SU-DHL-6 (cell line): ENCODE measurements at regions not wholly inside any gene's neighbourhood (a gene's known extent, or its start where the extent isn't known, plus 50 kb on each side); places are given as distances from the start of the nearest gene placed in this dataset.

Source experiments
- H2AFZ ChIP-seq: fragments of 200-600 bp; sonication (generic); 2 replicates; pipeline ENCODE4 v1.6.1; 2014; ENCODE audit warnings: low read depth, mild to moderate bottlenecking, moderate library complexity, mixed read lengths, antibody characterized with exemption, low read length; ENCODE audit not compliant: severe bottlenecking
- H3F3A ChIP-seq: fragments of 200-600 bp; shearing (Covaris generic); 2 replicates; pipeline ENCODE4 v1.6.0; 2016; ENCODE audit warnings: antibody characterized with exemption, mild to moderate bottlenecking; ENCODE audit not compliant: insufficient read depth
- H3K27ac ChIP-seq: fragments of 200-600 bp; sonication (generic); 2 replicates; pipeline ENCODE4 v1.5.1; 2016; ENCODE audit warnings: low read depth, mild to moderate bottlenecking, low read length, moderate library complexity, mixed read lengths
- H3K27me3 ChIP-seq: fragments of 200-600 bp; sonication (generic), shearing (Covaris generic); 2 replicates; pipeline ENCODE4 v1.6.0; 2014; ENCODE audit warnings: mild to moderate bottlenecking, low read length
- H3K36me3 ChIP-seq: fragments of 200-600 bp; sonication (generic); 2 replicates; pipeline ENCODE4 v1.6.1; 2014; ENCODE audit warnings: mild to moderate bottlenecking, low read length, mixed read lengths
- H3K4me2 ChIP-seq: fragments of 300-600, 200-600 bp; shearing (Covaris generic), sonication (generic); 2 replicates; pipeline ENCODE4 v1.6.0; 2014; ENCODE audit warnings: low read length, low read depth, mild to moderate bottlenecking; ENCODE audit not compliant: poor library complexity, severe bottlenecking
- H3K4me3 ChIP-seq: fragments of 200-600 bp; sonication (generic); 2 replicates; pipeline ENCODE4 v1.5.1; 2014; ENCODE audit warnings: antibody characterized with exemption, low read length, mild to moderate bottlenecking, mixed read lengths; ENCODE audit not compliant: insufficient read depth, poor library complexity, severe bottlenecking
- H3K79me2 ChIP-seq: fragments of 200-600 bp; sonication (generic); 2 replicates; pipeline ENCODE4 v1.6.1; 2014; ENCODE audit warnings: mild to moderate bottlenecking, low read length, moderate library complexity; ENCODE audit not compliant: insufficient read depth
- H3K9ac ChIP-seq: fragments of 200-600 bp; sonication (generic); 2 replicates; pipeline ENCODE4 v1.7.0; 2014; ENCODE audit warnings: mild to moderate bottlenecking, low read length
- H3K9me2 ChIP-seq: fragments of 200-600 bp; sonication (generic); replicated peaks from 2 replicates; pipeline ENCODE4 v1.6.1; 2014; ENCODE audit warnings: low read length; ENCODE audit not compliant: insufficient read depth
- H3K9me3 ChIP-seq: fragments of 200-600 bp; sonication (generic); 2 replicates; pipeline ENCODE4 v1.6.1; 2014; ENCODE audit warnings: low read length, mixed read lengths; ENCODE audit not compliant: insufficient read depth
- H4K20me1 ChIP-seq: fragments of 200-600 bp; sonication (generic); 2 replicates; pipeline ENCODE4 v1.6.1; 2014; ENCODE audit warnings: low read depth, mild to moderate bottlenecking, antibody characterized with exemption, low read length, moderate library complexity, mixed read lengths
- EZH2phosphoT487 ChIP-seq: fragments of 200-600 bp; sonication (generic), shearing (Covaris generic); conservative IDR thresholded peaks from 2 replicates; pipeline ENCODE4 v1.6.1; 2018; ENCODE audit warnings: mild to moderate bottlenecking, antibody characterized with exemption, low read length, moderate library complexity, mixed read lengths
- TF ChIP-seq, protein P1 (sequence below): fragments of 200-600 bp; sonication (generic); IDR thresholded peaks from one replicate; pipeline ENCODE4 v1.5.1; 2017; ENCODE audit warnings: antibody characterized with exemption, mild to moderate bottlenecking, low read length, moderate library complexity; ENCODE audit not compliant: insufficient read depth, poor library complexity, severe bottlenecking

DNA sequence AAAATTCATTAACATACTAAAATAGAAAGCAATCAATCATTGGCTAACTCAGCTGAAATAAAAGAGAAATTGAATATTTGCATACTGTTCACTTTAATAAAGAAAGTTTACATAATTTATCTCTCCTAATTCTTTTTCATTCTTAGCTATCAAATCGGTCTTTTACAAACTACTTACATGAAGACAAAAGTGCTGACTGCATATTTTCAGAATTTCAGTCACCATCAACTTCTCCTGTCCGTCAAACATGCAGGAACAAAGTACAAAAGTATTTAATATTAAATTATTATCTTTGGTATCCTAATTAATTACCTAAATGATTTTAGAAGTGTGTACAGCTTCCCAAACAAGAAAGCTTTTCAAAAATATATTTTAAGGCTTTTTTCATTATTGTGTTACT lies 248.4 kb downstream of the CYLC2 start:
- Histone ChIP-seq H3K4me3 (no peak overlapping the region), H3K79me2 (no peaks in the 10 kb centered on the region), H3K4me2 (no peak overlapping the region), H4K20me1 (no peaks in the 10 kb centered on the region), H3K27me3 (no peaks in the 10 kb centered on the region), H3K36me3 (no peaks in the 10 kb centered on the region), H3K9me2 (no peaks in the 10 kb centered on the region), H3K27ac (no peak overlapping the region), H3K9ac (no peak overlapping the region), H2AFZ (no peak overlapping the region), H3K9me3 (no peaks in the 10 kb centered on the region), H3F3A (no peaks in the 10 kb centered on the region)
- TF ChIP-seq EZH2phosphoT487, result no peak
- TF ChIP-seq, protein P1, sequence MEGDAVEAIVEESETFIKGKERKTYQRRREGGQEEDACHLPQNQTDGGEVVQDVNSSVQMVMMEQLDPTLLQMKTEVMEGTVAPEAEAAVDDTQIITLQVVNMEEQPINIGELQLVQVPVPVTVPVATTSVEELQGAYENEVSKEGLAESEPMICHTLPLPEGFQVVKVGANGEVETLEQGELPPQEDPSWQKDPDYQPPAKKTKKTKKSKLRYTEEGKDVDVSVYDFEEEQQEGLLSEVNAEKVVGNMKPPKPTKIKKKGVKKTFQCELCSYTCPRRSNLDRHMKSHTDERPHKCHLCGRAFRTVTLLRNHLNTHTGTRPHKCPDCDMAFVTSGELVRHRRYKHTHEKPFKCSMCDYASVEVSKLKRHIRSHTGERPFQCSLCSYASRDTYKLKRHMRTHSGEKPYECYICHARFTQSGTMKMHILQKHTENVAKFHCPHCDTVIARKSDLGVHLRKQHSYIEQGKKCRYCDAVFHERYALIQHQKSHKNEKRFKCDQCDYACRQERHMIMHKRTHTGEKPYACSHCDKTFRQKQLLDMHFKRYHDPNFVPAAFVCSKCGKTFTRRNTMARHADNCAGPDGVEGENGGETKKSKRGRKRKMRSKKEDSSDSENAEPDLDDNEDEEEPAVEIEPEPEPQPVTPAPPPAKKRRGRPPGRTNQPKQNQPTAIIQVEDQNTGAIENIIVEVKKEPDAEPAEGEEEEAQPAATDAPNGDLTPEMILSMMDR, result no peak

DNA sequence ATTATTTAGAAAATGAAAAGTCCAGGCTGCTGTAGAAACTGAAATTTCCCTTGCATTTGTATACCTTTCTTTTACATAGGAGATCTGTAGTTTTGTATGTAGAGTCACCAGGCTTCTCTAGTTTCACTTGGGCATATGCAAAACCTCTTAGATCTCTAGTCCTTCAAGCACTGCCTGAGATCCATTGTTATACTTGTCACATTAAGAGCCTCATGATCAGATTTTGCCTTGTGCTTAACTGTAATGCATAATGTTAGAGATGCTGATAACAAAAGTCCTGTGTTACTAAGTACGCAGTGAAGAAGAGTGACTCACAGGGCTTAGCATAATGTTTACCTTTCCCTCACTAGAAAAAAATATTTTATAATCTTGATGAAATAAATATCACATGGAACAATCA lies 250.2 kb downstream of the CYLC2 start:
- Histone ChIP-seq H3K9me2 (no peaks in the 10 kb centered on the region), H3K4me2 (no peak overlapping the region), H3K36me3 (no peaks in the 10 kb centered on the region), H3F3A (no peaks in the 10 kb centered on the region), H2AFZ (no peak overlapping the region), H3K9me3 (no peaks in the 10 kb centered on the region), H3K27me3 (no peaks in the 10 kb centered on the region), H3K9ac (no peak overlapping the region), H3K79me2 (no peaks in the 10 kb centered on the region), H3K27ac (no peak overlapping the region), H4K20me1 (no peaks in the 10 kb centered on the region), H3K4me3 (no peak overlapping the region)
- TF ChIP-seq EZH2phosphoT487, result no peak
- TF ChIP-seq, protein P1, result no peak

DNA sequence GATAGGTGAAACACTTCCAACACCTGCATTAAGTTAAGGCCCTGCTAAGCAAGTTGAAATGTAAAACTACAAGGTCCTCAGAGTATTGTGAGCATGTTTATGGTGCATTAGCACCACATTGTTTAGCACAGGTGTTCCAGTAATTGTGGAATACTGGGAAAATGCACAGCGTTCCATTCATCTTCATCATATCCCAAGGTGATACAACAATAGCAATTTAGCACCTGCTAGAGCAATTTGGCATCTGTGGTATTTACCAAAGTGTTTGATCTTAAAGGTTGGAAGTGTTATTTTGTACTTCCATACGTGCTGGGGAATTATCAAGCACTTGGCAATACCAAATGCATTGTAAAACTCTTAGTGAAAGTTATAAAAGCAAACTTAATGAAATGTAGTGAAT lies 266.8 kb downstream of the CYLC2 start:
- Histone ChIP-seq H3F3A (no peaks in the 10 kb centered on the region), H4K20me1 (no peaks in the 10 kb centered on the region), H3K79me2 (no peaks in the 10 kb centered on the region), H3K27me3 (no peaks in the 10 kb centered on the region), H3K4me2 (no peak overlapping the region), H3K4me3 (no peak overlapping the region), H3K27ac (no peak overlapping the region), H2AFZ (no peak overlapping the region), H3K36me3 (no peaks in the 10 kb centered on the region), H3K9me2 (no peaks in the 10 kb centered on the region), H3K9me3 (no peaks in the 10 kb centered on the region), H3K9ac (no peak overlapping the region)
- TF ChIP-seq EZH2phosphoT487, result no peak
- TF ChIP-seq, protein P1, result no peak

DNA sequence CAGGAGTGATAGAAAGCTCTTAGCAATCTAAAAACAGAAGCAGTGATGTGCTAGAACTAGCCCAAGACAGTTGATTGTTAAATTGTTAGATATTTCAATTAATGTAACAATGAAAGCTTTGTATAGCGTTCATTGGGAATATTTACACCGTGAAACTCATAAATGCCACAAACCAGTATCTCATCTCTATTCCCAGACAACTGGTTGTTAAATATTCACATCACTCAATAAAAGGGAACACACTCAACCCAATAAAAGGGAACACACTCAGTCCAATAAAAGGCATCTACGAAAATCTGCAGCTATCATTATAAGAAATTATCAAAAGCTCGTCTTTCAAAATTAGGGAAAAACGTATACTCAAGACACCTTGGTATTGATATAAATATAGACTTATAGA lies 270.9 kb downstream of the CYLC2 start:
- TF ChIP-seq, protein P1, result no peak
- TF ChIP-seq EZH2phosphoT487, result no peak
- H3K36me3 ChIP-seq, result no peaks in the 10 kb centered on the region

More for the DNA sequence above, 270.9 kb downstream of the CYLC2 start:
- Histone ChIP-seq H3K9me2 (no peaks in the 10 kb centered on the region), H3K9me3 (no peaks in the 10 kb centered on the region), H3K27me3 (no peaks in the 10 kb centered on the region), H3K4me2 (no peak overlapping the region), H3K9ac (no peak overlapping the region), H3K79me2 (no peaks in the 10 kb centered on the region), H3K4me3 (no peak overlapping the region), H4K20me1 (no peaks in the 10 kb centered on the region), H3K27ac (no peak overlapping the region), H2AFZ (no peak overlapping the region), H3F3A (no peaks in the 10 kb centered on the region)
